ENCODE measurements at regions not wholly inside any gene's neighbourhood (a gene's known extent, or its start where the extent isn't known, plus 50 kb on each side); places are given as distances from the start of the nearest gene placed in this dataset.

DNA sequence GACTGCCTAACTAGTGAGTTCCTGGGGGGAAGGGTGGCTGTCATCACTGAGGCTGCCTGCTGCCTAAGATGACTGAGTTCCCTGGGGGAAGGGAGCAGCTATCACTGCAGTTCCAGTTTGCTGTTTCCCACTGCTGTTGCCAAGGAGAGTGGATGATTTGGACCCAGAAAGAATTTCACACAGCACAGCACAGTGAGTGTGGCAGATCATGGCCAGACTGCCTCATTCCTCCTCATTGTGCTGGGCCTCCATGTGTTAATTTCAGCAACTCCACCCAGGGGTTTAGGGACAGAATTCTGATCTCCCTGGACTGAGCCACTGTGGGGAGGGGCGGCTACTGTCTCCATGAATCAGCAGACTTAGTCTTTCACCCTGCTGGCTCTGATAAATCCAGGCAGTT is 125.0 kb downstream of the TEX13C start:
- TF ChIP-seq EZH2 (conservative IDR thresholded peaks at IDR 0.05; ENCODE audit: low read depth, low read length) (no peak), SUZ12 (IDR thresholded peaks at IDR 0.05; ENCODE audit: low read depth, low read length) (no peak), PAF1 (CRISPR knock-in tag; IDR thresholded peaks at IDR 0.05) (no peak), ZNF10 (CRISPR knock-in tag; IDR thresholded peaks at IDR 0.05; ENCODE audit: borderline replicate concordance, low read depth) (no peak), NR3C1 (CRISPR knock-in tag; IDR thresholded peaks at IDR 0.05) (no peak), JUNB (CRISPR knock-in tag; IDR thresholded peaks at IDR 0.05; ENCODE audit: borderline replicate concordance) (no peak), SPEN (CRISPR knock-in tag; IDR thresholded peaks at IDR 0.05; ENCODE audit: low read depth) (no peak)
- TF ChIP-seq, protein P1, sequence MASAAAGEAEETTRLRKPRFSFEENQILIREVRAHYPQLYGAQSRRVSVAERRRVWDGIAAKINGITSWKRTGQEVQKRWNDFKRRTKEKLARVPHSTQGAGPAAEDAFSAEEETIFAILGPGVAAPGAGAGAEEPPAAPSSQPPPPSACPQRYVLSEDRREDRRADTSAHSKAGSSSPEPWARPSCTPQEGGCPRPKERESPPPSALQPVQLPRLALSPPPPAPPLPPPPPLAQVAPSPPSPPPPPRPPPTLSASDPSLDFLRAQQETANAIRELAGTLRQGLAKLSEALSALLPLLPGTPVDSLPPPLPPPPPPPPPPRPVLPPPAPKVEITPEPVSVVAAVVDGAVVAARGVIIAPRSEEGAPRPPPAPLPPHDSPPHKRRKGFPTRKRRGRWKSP (CRISPR knock-in tag; IDR thresholded peaks at IDR 0.05) = no peak
- TF ChIP-seq, protein P2, sequence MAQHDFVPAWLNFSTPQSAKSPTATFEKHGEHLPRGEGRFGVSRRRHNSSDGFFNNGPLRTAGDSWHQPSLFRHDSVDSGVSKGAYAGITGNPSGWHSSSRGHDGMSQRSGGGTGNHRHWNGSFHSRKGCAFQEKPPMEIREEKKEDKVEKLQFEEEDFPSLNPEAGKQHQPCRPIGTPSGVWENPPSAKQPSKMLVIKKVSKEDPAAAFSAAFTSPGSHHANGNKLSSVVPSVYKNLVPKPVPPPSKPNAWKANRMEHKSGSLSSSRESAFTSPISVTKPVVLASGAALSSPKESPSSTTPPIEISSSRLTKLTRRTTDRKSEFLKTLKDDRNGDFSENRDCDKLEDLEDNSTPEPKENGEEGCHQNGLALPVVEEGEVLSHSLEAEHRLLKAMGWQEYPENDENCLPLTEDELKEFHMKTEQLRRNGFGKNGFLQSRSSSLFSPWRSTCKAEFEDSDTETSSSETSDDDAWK (CRISPR knock-in tag; IDR thresholded peaks at IDR 0.05) = no peak
- TF ChIP-seq, protein P3, sequence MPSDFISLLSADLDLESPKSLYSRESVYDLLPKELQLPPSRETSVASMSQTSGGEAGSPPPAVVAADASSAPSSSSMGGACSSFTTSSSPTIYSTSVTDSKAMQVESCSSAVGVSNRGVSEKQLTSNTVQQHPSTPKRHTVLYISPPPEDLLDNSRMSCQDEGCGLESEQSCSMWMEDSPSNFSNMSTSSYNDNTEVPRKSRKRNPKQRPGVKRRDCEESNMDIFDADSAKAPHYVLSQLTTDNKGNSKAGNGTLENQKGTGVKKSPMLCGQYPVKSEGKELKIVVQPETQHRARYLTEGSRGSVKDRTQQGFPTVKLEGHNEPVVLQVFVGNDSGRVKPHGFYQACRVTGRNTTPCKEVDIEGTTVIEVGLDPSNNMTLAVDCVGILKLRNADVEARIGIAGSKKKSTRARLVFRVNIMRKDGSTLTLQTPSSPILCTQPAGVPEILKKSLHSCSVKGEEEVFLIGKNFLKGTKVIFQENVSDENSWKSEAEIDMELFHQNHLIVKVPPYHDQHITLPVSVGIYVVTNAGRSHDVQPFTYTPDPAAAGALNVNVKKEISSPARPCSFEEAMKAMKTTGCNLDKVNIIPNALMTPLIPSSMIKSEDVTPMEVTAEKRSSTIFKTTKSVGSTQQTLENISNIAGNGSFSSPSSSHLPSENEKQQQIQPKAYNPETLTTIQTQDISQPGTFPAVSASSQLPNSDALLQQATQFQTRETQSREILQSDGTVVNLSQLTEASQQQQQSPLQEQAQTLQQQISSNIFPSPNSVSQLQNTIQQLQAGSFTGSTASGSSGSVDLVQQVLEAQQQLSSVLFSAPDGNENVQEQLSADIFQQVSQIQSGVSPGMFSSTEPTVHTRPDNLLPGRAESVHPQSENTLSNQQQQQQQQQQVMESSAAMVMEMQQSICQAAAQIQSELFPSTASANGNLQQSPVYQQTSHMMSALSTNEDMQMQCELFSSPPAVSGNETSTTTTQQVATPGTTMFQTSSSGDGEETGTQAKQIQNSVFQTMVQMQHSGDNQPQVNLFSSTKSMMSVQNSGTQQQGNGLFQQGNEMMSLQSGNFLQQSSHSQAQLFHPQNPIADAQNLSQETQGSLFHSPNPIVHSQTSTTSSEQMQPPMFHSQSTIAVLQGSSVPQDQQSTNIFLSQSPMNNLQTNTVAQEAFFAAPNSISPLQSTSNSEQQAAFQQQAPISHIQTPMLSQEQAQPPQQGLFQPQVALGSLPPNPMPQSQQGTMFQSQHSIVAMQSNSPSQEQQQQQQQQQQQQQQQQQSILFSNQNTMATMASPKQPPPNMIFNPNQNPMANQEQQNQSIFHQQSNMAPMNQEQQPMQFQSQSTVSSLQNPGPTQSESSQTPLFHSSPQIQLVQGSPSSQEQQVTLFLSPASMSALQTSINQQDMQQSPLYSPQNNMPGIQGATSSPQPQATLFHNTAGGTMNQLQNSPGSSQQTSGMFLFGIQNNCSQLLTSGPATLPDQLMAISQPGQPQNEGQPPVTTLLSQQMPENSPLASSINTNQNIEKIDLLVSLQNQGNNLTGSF (CRISPR knock-in tag; IDR thresholded peaks at IDR 0.05) = no peak
- CTCF ChIA-PET (ENCODE audit: low intra/inter-chr PET ratio, low total read pairs) = no interaction called here
- in situ Hi-C loops (cut with HindIII; ENCODE audit: extremely low pct_ligation_motif_present, low pct_unique_long_range_greater_than_20kb) = no loop called here
- ATAC-seq = no peak
- Histone ChIP-seq H3K9me3 (ENCODE audit: low read length) (peaks cover 11% of the 10 kb centered on the region), H3K79me2 (ENCODE audit: insufficient read depth, low read length) (no peaks in the 10 kb centered on the region), H3K27me3 (ENCODE audit: control insufficient read depth in 1 of 2, insufficient read depth in 2 of 2, low read length in 2 of 2) (no peaks in the 10 kb centered on the region), H3K27ac (ENCODE audit: extremely low read length, insufficient read depth, low read length) (no peak overlapping the region), H4K20me1 (ENCODE audit: insufficient read depth, low read length) (no peaks in the 10 kb centered on the region), H3K4me2 (ENCODE audit: low read depth, low read length) (no peak overlapping the region), H3K9ac (ENCODE audit: insufficient read depth, low read depth, low read length) (no peak overlapping the region), H2AFZ (ENCODE audit: low read length) (no peak overlapping the region), H3K36me3 (replicated peaks in 1 of 2; ENCODE audit: control insufficient read depth in 1 of 2, insufficient read depth in 2 of 2, low read length in 2 of 2) (no peaks in the 10 kb centered on the region), H3K4me3 (replicated peaks in 1 of 3; ENCODE audit: insufficient read depth in 1 of 3, low read depth in 2 of 3, low read length in 3 of 3) (no peak overlapping the region), H3K4me1 (ENCODE audit: insufficient read depth, low read length) (no peaks in the 10 kb centered on the region)
- DNase-seq (ENCODE audit: low spot score) = no peak
- FAIRE-seq = no peak
- BruUV-seq (replicated peaks) = no TSS peak
- POLR2A ChIA-PET = no interaction called here
- no CpG with 5 or more reads among the region's 1 CpG for WGBS (ENCODE audit: low lambda C conversion rate)
- intact Hi-C loops (cut with micrococcal nuclease; ENCODE audit: unreplicated experiment) = no loop called here
